Fibroblast of skin of right quadriceps (primary cell): ENCODE measurements at regions not wholly inside any gene's neighbourhood (a gene's known extent, or its start where the extent isn't known, plus 50 kb on each side); places are given as distances from the start of the nearest gene placed in this dataset.

Experiments
- DNase-seq: peaks from one replicate; pipeline ENCODE4 v3.0.0-alpha.2; 2013

- DNase-seq, result no peak
These were observed 170.1 kb upstream of the FRMD6 start for GRCh38 chr14:51481643-51482042.

GRCh38 chr14:51482102-51482501, 169.6 kb upstream of the FRMD6 start:
- no peak for DNase-seq

DNA sequence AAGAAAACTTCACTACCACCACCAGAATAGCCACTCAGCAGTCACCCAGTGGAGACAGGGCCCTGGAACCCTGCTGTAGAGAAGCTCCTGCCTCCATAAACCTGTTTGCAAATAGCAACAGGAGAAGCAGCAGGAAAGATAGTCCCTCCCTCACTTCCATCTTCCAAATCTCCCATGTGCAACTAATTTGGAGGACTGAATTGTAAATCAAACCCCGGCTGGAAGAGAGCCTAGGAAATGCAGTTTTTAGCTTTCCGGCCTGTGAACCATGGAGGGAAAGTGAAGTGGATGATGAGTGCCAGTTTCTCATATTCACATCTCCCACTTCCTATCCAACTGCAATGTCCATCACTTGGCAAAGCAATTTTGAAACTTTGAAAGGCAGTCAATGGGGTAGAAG, 167.2 kb upstream of the FRMD6 start:
- DNase-seq, result peak; percentile 65

DNA sequence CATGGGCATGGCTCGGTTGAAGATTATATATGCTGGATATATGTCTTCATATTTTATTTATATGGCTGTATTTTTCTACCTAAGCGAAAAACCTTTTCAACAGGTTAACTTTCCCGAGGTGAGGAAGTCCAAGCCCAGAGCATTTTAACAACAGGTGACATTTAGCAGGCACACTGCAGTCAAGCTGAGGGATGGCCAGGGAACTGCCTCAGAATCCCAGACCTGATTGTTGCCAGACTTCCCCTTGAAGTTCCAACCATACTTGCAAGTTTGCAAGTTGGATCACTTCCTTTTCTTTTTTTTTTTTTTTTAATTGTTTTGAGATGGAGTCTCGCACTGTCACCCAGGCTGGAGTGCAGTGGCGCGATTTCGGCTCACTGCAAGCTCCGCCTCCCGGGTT, 166.0 kb upstream of the FRMD6 start:
- no peak for DNase-seq

DNA sequence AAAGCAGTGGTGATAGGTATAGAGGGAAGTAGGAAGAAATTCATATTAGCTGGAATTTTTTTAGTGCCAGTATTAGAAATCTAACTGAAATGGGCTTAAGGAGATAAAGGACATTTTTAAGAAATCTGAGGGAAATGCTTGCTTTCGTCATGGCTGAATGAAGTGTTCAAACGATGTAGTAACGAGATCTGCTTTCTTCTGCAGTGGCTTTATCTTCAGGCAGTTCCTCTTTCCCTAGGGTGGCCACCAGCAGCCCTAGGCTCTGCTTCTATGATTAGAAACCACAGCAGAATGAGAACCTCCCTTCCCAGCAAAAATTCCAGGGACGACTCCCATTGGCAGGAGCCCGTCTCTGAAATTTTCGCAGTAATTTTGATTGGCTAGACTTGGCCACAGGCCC, 163.9 kb upstream of the FRMD6 start:
- no peak for DNase-seq

- no peak for DNase-seq
These were observed 163.0 kb upstream of the FRMD6 start for GRCh38 chr14:51488569-51489220.

- peak; percentile 62 for DNase-seq
These were observed 161.5 kb upstream of the FRMD6 start for GRCh38 chr14:51490205-51490604.

DNA sequence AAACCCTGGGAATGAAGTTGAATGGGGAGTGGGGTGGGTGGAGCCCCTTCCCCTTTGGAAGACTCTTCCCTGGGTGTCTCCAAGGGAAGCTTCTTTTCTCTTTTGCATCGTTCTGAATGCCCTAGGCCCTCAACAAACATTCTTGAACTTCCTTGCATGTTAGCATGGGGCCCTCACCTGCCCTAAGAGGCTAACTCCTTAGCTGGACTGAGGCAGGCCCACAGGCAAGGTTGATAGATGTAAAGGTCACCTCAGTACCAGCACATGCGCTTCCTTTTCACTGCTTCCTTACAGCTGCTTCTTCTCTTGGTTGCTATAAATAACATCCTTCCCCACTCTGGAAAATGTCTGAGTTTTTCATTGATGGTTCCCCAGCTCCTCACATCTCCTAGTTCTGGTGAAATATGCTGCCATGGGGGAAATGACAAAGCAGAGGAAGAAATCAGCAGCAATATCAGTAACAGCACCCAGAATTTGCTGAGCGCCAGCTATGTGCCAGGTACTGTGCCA, 160.6 kb upstream of the FRMD6 start:
- no peak for DNase-seq

DNA sequence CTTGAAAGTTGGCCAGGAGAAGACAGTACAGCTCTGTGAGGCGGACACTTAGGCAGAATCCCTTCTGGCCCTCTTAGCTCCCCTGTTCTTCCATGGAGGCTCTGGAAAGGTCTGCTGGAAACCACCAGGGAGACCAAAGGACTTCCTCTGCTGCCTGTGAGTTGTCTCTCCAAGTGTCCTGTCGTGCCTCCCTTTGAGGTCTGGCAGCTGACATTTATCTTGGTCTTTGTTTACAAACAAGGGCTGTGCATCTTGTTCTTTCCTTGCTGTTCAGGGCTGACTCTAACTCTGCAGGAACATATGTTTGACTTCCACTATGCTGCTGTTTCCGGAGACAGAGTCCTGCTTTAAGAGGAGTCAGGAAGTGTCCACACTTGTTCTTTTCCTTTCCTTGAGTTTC, 159.9 kb upstream of the FRMD6 start:
- DNase-seq, result no peak

DNA sequence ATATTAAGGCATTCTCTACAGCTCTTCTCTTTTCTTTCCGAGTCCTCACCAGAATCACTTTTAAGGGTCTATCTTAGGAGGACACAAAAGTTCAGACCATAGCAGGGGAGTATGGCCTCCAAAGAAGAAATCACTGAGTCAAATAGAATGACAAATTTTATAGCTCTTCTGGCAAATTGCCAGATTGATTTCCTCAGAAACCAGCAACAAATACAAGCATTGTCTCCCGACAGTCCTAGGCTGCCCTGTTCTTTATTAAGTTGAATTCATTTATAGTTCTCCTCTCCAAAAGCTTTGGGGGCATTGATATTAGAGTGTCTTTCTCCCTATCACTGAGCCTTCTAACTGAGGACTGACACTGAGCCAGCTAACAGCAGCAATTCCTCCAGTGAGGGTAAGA, 156.4 kb upstream of the FRMD6 start:
- no peak for DNase-seq

- no peak for DNase-seq
These were observed 153.1 kb upstream of the FRMD6 start for GRCh38 chr14:51498411-51499227.

DNA sequence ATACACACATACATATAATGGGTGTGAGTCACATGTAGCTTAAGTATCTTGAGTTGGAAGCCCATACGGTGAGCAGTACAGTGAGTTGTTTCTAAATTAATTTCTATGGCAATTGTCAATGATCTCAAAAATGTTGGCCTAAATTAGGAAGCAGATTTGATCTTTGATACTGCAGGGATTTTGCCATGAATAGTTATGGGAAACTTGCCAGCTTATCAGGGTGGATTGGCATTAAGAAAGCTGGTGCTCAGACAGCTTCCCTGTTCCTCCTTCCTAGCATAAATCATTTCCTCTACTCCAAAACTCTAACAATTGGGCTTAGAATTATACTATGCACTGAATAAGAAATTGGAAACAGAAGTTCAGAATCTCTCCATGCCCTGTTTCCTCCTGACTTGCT, 150.9 kb upstream of the FRMD6 start:
- no peak for DNase-seq

GRCh38 chr14:51501746-51502145, 150.0 kb upstream of the FRMD6 start:
- no peak for DNase-seq

GRCh38 chr14:51504669-51505068, 147.0 kb upstream of the FRMD6 start:
- DNase-seq, result no peak

DNA sequence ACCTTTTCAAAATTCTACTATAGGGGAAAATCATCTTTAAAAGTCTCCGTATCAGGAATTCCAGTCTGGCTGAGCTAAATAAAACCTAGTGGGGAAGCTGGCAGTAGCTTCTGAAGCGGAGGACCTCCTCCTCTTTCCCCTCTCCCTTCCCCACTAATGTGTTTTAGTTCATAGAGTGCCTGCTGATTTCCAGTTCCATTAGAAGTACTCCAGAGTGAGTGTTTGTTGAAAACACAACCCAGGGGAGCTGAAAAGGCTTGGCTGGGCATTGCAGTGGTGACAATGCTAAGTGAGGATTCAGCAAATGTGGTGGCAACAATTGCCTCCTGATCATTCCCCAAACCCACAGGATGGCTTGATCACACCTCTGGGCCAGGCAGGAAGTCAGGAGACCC, 144.2 kb upstream of the FRMD6 start:
- peak; percentile 43 for DNase-seq

DNA sequence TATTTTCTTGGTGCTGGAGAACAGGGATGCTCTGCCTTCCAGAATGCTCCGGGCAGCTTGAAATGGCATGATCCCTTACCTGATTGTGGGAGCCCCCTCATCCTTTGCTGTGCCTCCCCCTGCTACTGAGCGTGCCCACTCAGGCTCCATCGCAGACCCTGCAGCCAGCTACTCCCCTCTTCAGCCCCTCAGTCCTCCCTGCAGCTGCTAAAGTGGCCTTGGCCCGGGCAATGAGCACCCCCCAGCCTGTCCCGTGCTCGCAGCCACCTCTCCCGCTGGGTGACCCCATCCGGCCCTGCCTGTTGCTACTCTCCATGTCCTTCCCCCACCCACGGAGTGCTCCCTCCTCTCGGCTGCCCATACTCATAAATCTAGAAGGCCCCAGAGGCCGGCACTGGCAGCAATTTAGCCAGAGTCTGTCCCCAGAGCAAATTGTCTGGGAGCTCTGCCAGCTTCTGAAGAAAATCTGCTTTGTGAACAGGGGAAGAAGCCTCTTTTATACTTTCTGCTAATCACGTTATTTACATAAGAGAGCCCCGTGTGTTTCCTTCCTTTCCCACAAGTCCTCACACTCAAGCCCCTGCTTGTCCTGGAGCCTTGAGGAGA, 143.7 kb upstream of the FRMD6 start:
- DNase-seq, result peak; percentile 89

GRCh38 chr14:51511265-51511664, 140.4 kb upstream of the FRMD6 start:
- peak; percentile 41 for DNase-seq

GRCh38 chr14:51512316-51512715, 139.4 kb upstream of the FRMD6 start:
- DNase-seq, result peak; percentile 39

- DNase-seq, result no peak
These were observed 138.4 kb upstream of the FRMD6 start for GRCh38 chr14:51513281-51513680.

DNA sequence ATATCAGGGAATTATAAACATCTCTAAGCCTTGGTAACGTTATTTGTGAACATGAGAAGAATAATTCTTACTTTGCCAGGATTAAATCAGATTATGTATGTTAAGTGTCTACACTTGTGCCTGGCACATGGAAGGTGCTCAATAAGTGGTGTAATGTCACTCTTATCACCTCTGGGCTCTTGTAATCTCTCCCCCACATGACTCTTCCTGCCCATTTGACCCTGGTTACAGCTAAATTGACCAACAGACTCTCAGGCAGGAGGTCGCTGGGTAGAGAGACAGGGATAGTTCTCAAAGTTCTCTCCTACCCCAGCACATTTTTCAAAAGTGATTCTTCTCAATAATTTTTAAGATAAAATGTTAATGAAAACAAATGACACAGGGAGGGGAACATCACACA, 137.8 kb upstream of the FRMD6 start:
- DNase-seq, result no peak

GRCh38 chr14:51515611-51516010, 136.1 kb upstream of the FRMD6 start:
- no peak for DNase-seq

DNA sequence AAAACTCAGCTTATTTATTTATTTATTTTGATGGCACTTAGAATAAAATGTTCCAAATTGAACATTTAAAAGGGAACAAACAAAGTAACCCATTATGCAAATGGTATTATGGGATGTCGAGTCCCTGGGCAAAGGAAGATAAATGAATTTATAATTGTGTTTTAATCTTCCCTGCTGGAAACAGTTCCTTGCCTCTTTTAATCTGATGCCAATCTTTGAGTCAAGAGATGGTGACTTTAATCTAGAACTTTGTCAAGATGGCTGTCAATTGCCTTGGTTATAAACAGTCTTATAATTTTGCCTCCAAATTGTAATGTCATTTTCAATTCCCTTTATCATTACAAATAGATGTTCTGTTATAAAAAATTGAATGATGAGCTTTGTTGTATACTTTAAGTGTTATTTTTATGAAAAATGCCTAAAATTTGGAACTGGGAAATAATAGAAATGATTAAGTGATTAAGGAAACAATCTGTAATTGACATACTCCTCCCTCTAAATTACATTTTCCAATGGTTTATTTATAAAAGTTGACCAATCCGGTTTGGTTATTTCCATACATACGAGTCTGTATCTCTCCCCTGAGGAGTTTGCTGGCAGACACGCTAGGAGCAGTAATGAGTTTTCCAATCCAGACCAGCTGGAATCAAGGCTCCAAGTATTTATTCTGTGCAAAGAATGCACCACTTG, 134.9 kb upstream of the FRMD6 start:
- DNase-seq, result peak; percentile 38

DNA sequence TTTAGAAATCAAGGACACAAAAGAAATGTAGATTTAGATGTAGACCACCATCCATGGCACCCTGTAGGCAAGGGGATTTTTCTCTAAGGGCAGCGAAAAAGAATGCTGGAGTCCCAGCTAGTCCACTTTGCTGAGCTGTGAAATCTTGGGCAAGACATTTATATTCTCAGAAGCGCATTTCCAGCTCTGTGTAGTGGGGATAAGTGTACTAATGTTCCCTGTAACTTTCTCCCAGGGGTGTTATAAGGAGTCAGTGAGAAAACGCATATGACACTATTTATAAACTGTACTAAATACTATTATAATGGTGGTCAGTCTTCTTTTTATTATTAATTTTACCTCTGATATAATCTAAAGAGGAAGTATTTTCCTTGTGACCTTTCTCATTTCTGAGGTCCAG, 133.4 kb upstream of the FRMD6 start:
- no peak for DNase-seq
